B cell (primary cell): ENCODE measurements at regions not wholly inside any gene's neighbourhood (a gene's known extent, or its start where the extent isn't known, plus 50 kb on each side); places are given as distances from the start of the nearest gene placed in this dataset.

Experiments used
- ATAC-seq: fragments of 200-7000 bp; cut with Tn5 transposase; one replicate; pipeline ENCODE4 v1.10.0; 2021; ENCODE audit warnings: low read depth, mild to moderate bottlenecking, moderate number of reproducible peaks, moderate library complexity
- CTCF ChIA-PET: fragments of 350-600 bp; sonication (Branson Sonifier 250); formaldehyde crosslinking; loops from one replicate; lab custom pipeline; 2021; ENCODE audit warnings: antibody characterized with exemption, inconsistent platforms; lab: Charles Lee
- POLR2A ChIA-PET: fragments of 350-600 bp; sonication (Branson Sonifier 250); formaldehyde crosslinking; loops from one replicate; lab custom pipeline; 2021; ENCODE audit warnings: antibody characterized with exemption; lab: Charles Lee
- DNase-seq: peaks from one replicate; pipeline ENCODE4 v3.0.0; 2013
- H2AFZ ChIP-seq: 2 replicates; pipeline ENCODE4 v1.6.1; 2012; ENCODE audit warnings: mild to moderate bottlenecking, low read depth, low read length; ENCODE audit not compliant: insufficient read depth, poor library complexity, severe bottlenecking
- H3K27ac ChIP-seq, 2 donors: 1 replicate in 1 of 2; 2 replicates in 1 of 2; pipeline ENCODE4 v1.5.1; 2012 to 2013; ENCODE audit warnings: low read length in 2 of 2, mild to moderate bottlenecking in 2 of 2, moderate library complexity in 1 of 2
- H3K27me3 ChIP-seq, 4 experiments: fragments of 200-600 bp in 1 of 4; sonication (generic) in 1 of 4; replicated peaks in 1 of 4; 1 replicate in 2 of 4; 2 replicates in 2 of 4; pipeline versions ENCODE4 v1.6.1 to v1.7.0; 2013 to 2016; ENCODE audit warnings: low read length in 3 of 4, mild to moderate bottlenecking in 2 of 4, mixed read lengths in 1 of 4, moderate library complexity in 1 of 4; ENCODE audit not compliant: insufficient read depth in 4 of 4, control insufficient read depth in 3 of 4; ENCODE audit errors: control extremely low read depth in 1 of 4
- H3K36me3 ChIP-seq, 2 experiments: replicated peaks in 1 of 2; 1 replicate in 1 of 2; 2 replicates in 1 of 2; pipeline versions ENCODE4 v1.6.1 to v1.7.1; 2013; ENCODE audit warnings: low read length in 1 of 2; ENCODE audit not compliant: insufficient read depth in 2 of 2, control insufficient read depth in 1 of 2; ENCODE audit errors: control extremely low read depth in 1 of 2, extremely low read depth in 1 of 2
- H3K4me1 ChIP-seq, 2 donors: fragments of 200-600 bp in 1 of 2; sonication (generic) in 1 of 2; 1 replicate in 1 of 2; 2 replicates in 1 of 2; pipeline versions ENCODE4 v1.5.1 to v1.6.1; 2013 to 2017; ENCODE audit warnings: low read length in 2 of 2; ENCODE audit not compliant: control insufficient read depth in 2 of 2, insufficient read depth in 2 of 2
- H3K4me2 ChIP-seq: replicated peaks from 2 replicates; pipeline ENCODE3; 2012; ENCODE audit warnings: mild to moderate bottlenecking, low read depth, low read length; ENCODE audit not compliant: poor library complexity, severe bottlenecking
- H3K4me3 ChIP-seq, 5 experiments: fragments of 200-600 bp in 1 of 5; sonication (generic) in 1 of 5; 1 replicate in 3 of 5; 2 replicates in 2 of 5; pipeline versions ENCODE4 v1.5.1 to v1.7.0; 2011 to 2016; ENCODE audit warnings: low read length in 4 of 5, mild to moderate bottlenecking in 4 of 5, low read depth in 2 of 5, control low read depth in 1 of 5, moderate library complexity in 1 of 5; ENCODE audit not compliant: insufficient read depth in 1 of 5; ENCODE audit errors: control extremely low read depth in 1 of 5, extremely low read depth in 1 of 5
- H3K79me2 ChIP-seq: fragments of 200-600 bp; sonication (generic); one replicate; pipeline ENCODE4 v1.6.0; 2016; ENCODE audit warnings: low read length; ENCODE audit not compliant: control insufficient read depth, insufficient read depth
- H3K9ac ChIP-seq: fragments of 200-600 bp; sonication (generic); 2 replicates; pipeline ENCODE4 v1.6.1; 2017; ENCODE audit warnings: mild to moderate bottlenecking, low read length, moderate library complexity
- H3K9me3 ChIP-seq, 3 donors: one replicate each; pipeline versions ENCODE4 v1.6.1 to v1.7.1; 2013; ENCODE audit warnings: low read length in 2 of 3; ENCODE audit not compliant: control insufficient read depth in 2 of 3, insufficient read depth in 1 of 3; ENCODE audit errors: control extremely low read depth in 1 of 3
- H4K20me1 ChIP-seq: 2 replicates; pipeline ENCODE4 v1.6.0; 2012; ENCODE audit warnings: mild to moderate bottlenecking, low read length; ENCODE audit not compliant: insufficient read depth, control insufficient read depth, poor library complexity, severe bottlenecking
- H3K27ac Mint-ChIP-seq: one replicate; pipeline ENCODE4 v1.8.0; 2021; ENCODE audit warnings: mixed read lengths
- H3K27me3 Mint-ChIP-seq: one replicate; pipeline ENCODE4 v1.8.0; 2021; ENCODE audit warnings: mixed read lengths
- H3K4me1 Mint-ChIP-seq: one replicate; pipeline ENCODE4 v1.8.0; 2021; ENCODE audit warnings: mixed read lengths
- H3K4me3 Mint-ChIP-seq: one replicate; pipeline ENCODE4 v1.8.0; 2021; ENCODE audit warnings: mixed read lengths
- H3K9me3 Mint-ChIP-seq: one replicate; pipeline ENCODE4 v1.8.0; 2022; ENCODE audit warnings: mixed read lengths; ENCODE audit not compliant: insufficient read depth
- CTCF ChIP-seq: fragments of 200-600 bp; IDR thresholded peaks from one replicate; pipeline ENCODE4 v1.8.0; 2022; ENCODE audit warnings: antibody characterized with exemption, mild to moderate bottlenecking
- EZH2 ChIP-seq: IDR thresholded peaks from 2 replicates; pipeline ENCODE4 v1.6.1; 2012; ENCODE audit warnings: borderline replicate concordance, low read depth, mild to moderate bottlenecking, moderate library complexity, low read length; ENCODE audit not compliant: insufficient read depth, poor library complexity, severe bottlenecking
- WGBS: methylation state at CpG from one replicate; pipeline ENCODE4 v1.1.5; 2013; ENCODE audit warnings: missing lambda C conversion rate; ENCODE audit not compliant: insufficient coverage; 5-methylcytosine and 5-hydroxymethylcytosine counted together
- intact Hi-C: fragments of 100-400 bp; cut with micrococcal nuclease; formaldehyde crosslinking; loops from one replicate; pipeline ENCODE4 v1.10.0; 2022

GRCh38 chr10:43945908-43946307 lies 297.2 kb upstream of the ZNF32 start:
- H2AFZ ChIP-seq: no peak overlapping the region
- no peak for TF ChIP-seq CTCF
- no peak for TF ChIP-seq EZH2
- H3K27ac ChIP-seq: no peak overlapping the region
- Mint-ChIP-seq H3K4me1 (no peaks in the 10 kb centered on the region), H3K4me3 (no peak overlapping the region), H3K27me3 (peaks cover 12% of the 10 kb centered on the region), H3K27ac (no peak overlapping the region), H3K9me3 (peaks cover 3% of the 10 kb centered on the region)
- no peak for DNase-seq
- H4K20me1 ChIP-seq: no peaks in the 10 kb centered on the region
- H3K79me2 ChIP-seq: no peaks in the 10 kb centered on the region
- peaks cover 0 to 3% (median 0%) of the 10 kb centered on the region in 4 experiments for H3K27me3 ChIP-seq
- intact Hi-C loops: no loop called here
- H3K4me3 ChIP-seq: no peak overlapping the region
- WGBS: 100% methylated on average over 1 of the region's 4 CpGs
- H3K9me3 ChIP-seq: peaks cover 0 to 3% (median 0%) of the 10 kb centered on the region in 3 donors
- no peaks in the 10 kb centered on the region for H3K36me3 ChIP-seq
- no peak overlapping the region for H3K4me2 ChIP-seq
- CTCF ChIA-PET: no interaction called here
- peaks cover 4 to 7% of the 10 kb centered on the region in 2 donors for H3K4me1 ChIP-seq
- H3K9ac ChIP-seq: no peak overlapping the region
- no peak for ATAC-seq
- POLR2A ChIA-PET: no interaction called here

GRCh38 chr10:43945094-43945730 lies 296.5 kb upstream of the ZNF32 start:
- H3K4me3 Mint-ChIP-seq: no peak overlapping the region
- H3K4me1 Mint-ChIP-seq: no peaks in the 10 kb centered on the region
- peaks cover 12% of the 10 kb centered on the region for H3K27me3 Mint-ChIP-seq
- ChIA-PET POLR2A (no interaction called here), CTCF (no interaction called here)
- DNase-seq (no peak), ATAC-seq (no peak)
- WGBS: 73% methylated on average over 5 of the region's 8 CpGs
- Histone ChIP-seq H2AFZ (no peak overlapping the region), H4K20me1 (no peaks in the 10 kb centered on the region), H3K4me1 (peaks cover 4 to 7% of the 10 kb centered on the region in 2 donors), H3K36me3 (no peaks in the 10 kb centered on the region), H3K27ac (no peak overlapping the region), H3K4me3 (no peak overlapping the region), H3K27me3 (peaks cover 0 to 3% (median 0%) of the 10 kb centered on the region in 4 experiments), H3K9ac (no peak overlapping the region), H3K9me3 (peaks cover 0 to 3% (median 0%) of the 10 kb centered on the region in 3 donors), H3K4me2 (no peak overlapping the region), H3K79me2 (no peaks in the 10 kb centered on the region)
- peaks cover 3% of the 10 kb centered on the region for H3K9me3 Mint-ChIP-seq
- no peak for TF ChIP-seq EZH2
- TF ChIP-seq CTCF: no peak
- H3K27ac Mint-ChIP-seq: no peak overlapping the region
- intact Hi-C loops: no loop called here
